HG03342 (cell line): ENCODE measurements at regions not wholly inside any gene's neighbourhood (a gene's known extent, or its start where the extent isn't known, plus 50 kb on each side); places are given as distances from the start of the nearest gene placed in this dataset.

Source experiments
- ATAC-seq: cut with Tn5 transposase; IDR thresholded peaks from one replicate; pipeline ENCODE4 v1.9.1; 2021; ENCODE audit warnings: mild to moderate bottlenecking, moderate library complexity; ENCODE audit not compliant: unreplicated experiment

DNA sequence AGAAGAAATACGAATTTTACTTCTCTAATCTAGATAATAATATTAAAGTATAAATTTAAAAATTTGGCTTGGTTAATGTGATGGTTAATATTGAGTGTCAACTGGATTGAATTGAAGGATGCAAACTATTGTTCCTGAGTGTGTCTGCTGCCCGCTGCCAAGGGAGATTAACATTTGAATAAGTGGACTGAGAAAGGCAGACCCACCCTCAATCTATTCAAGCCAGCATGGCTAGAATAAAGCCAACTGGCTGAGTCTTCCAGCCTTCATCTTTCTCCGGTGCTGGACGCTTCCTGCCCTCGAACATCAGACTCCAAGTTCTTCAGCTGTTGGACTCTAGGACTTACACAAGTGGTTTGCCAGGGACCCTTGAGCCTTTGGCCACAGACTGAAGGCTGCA, 152.7 kb downstream of the TBXT start:
- ATAC-seq: no peak

GRCh38 chr6:166010136-166010960, 157.3 kb downstream of the TBXT start:
- ATAC-seq: no peak

DNA sequence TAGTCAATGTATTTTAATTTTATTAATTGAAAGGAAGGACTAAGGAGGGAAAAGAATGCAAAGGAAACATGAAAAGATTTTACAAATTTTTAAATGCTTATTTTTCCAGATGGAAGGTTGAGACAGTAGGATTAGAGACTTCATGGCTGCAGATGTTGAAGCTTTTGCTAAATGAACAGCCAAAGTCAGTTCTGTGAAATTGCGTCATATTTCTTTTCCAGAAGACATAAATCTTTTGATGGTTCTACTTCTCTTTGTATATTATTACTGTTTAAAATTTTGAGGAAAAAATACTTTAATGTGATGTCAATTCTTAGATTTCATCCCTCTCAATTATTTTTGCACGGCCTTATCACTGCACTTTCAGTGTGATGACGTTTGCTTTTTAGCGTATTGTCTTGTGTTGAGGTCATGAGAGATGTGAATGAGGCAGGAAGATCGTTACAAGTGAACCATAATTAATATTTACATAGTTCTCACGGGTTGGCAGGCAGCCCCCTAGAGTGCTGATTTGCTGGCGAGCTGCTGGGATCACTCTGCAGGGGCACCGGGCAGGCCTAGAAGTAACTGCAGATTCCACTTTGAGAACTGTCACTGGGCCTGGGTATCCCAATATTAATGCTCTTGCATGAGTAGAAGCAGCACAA, 158.1 kb downstream of the TBXT start:
- no peak for ATAC-seq

DNA sequence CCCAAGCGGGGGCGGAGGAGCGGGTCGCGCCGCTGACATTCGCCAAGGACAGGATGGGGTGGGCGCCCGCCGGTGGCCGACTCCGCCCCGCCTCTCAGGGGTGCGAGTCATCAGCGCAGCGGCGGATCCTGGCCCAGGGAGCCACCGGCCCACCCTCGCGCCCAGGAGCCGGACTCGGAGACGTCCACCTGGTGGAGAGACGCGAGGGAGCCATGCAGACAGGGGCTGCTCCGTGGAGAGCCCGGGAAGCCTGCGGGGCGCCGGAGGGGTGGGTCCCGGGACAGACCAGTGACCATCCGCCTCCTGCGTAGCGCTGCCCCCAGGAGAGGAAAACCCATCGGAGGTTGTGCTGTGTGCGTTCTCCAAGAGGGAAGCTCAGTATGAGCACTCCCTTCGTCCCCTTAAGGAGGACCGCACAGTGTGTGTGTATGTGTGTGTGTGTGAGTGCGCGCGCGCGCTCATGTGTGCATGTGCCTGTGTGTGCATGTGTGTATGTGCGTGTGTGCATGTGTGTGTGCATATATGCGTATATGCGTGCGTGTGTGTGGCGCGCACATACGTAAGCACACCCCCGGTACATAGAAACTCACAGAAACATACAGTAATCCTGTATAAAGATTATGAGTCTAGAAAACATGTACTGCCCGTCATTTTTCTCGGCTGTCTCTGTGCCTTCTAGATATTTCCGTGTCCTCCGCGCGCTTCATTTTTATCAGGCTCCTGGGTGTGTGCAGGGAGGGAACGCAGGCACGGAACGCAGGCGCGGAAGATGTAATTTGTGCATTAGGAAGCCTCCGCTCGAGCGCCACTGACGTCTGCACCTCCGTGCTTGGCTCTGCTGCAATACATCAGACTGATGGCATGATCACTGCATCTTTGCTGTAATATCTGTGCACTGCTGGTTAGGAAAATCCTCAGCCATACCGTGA, 158.9 kb downstream of the TBXT start:
- no peak for ATAC-seq

DNA sequence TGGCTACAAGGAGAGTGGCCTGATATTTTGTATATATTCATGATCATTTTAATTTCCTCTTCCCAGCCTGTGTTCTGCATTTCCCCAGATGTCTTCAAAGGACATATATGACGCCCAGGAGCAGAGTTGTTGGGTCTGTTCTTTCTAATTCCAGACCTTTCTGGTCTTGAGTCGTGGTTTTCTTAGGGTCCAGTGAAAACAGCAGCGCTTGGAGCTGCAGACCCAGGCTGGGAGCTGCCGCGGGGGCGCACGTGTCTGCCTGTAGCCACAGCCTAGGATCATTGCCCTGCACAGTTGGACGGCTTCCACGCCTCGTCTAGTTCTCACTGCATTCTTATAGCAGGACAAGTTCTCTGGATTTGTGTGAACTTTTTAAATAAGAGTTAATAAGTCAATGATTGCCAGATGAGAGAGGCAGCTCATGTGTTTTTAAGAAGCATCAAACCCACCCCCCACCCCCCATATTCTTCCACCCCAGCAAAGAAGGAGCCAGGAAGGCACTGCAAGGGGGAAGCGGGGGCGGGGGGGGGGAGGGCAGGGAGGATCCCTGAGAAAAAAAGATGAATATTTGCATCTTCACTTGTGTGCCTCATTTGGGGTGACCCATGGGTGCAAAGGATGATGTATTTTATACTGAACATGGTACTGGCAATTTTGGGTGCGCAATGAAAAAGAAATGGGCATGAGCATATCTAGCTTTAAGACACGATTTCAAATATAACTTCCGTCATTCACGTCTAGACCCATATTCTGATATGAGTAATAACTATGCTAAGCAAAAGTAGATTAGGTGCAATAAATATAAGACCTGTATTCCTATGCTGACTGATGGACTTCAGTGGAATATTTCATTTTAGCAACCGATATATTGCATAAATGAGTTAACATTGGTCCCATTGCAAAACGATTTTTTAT, 160.0 kb downstream of the TBXT start:
- no peak for ATAC-seq

DNA sequence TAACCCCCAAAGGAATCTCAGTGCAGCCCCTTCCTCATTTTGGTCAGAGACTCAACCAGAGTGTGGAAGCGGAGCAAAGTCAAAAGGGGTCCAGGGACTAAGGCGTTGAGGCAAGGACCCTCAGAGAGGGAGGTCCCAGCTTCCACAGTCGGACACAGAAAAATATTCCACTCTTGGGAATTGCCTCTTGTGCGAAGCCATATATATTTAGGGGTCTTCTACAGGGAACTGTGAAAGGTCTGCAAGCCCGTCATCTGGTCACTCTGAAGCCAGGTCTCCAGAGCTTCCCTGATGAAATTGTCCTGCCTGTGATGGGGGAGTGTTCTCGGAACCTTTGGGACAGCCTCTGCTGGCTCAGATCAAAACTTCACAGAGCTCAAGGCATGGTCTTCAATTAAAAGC, 160.8 kb downstream of the TBXT start:
- ATAC-seq: no peak

DNA sequence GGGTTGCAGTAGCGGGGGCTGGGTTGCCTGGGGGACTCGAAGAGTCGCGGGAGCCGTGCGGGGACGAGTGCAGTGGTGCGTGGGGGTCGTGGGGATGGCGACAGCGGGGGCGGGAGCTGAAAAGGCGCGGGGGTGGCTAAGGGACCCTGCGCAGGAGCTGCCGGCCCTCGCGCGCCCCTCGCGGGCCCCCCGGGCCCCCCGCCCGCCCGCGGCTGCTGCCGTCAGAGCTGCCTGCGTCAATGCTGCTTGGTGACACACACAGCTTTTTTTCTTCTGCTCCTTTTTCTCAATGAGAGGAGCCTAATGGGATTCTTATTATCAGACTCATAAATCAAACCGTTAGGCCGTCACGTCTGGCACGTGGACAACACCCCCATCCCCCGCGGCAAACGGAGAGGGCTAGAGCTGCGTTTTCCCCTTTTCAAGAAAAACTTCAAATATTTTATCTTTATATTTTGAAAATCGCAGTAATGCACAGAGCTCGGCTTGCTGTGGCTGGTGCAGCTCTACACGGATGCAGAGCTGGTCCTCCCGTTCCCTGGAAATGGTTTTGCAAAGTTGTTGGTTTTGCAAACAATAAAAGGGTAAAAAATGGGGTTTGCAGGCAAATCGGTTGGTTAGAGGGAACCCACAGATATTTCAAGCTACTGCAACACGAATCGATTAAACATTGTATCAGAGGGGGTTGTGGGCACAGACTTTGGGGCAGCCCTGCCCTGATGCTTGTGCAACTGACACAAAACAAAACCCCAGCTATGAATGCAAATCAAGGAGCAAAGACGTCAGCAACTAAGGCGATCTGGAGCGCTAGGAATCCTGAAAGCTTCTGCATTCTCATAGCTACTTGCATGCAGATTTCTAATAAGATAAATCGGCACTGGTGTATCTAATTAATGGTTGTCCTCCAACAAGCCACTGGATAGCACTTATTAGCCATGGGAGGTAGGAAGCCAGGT, 161.4 kb downstream of the TBXT start:
- ATAC-seq: no peak

GRCh38 chr6:166005401-166005943, 162.2 kb downstream of the TBXT start:
- ATAC-seq: no peak

DNA sequence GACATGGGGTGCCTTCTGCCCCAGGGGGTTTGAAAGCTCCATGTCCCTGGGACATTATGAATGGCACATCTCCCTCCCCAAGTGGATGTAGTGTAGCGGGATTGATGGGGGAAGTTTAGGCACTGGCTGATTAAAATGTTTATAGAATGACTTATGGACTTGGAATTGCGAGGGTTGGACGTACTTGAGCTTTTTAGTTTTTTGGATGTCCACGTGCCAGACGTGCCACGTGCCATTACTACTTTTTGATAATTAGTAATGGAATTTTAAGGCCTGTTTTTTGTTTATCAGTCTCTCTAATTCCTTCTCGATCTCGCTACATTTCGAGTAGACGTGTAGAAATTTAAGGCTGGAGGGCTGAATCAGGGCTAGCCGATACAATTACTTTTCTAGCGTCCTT, 162.8 kb downstream of the TBXT start:
- ATAC-seq: no peak

DNA sequence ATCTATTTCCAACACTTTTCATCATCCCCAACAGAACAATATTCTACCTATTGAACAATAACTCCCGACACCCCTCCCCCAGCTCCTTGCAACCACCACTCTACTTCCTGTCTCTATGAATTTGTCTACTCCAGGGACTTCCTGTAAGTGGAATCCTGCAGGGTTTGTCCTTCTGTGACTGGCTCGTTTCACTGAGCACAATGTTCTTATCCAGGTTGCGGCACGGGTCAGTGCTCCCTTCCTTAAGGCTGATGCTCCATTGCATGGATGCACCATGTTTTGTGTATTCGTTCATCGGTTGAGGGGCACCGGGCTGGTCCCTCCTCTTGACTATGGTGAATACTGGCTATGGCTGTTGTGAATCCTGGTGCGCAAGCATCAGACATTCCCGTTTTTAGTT, 163.2 kb downstream of the TBXT start:
- no peak for ATAC-seq

DNA sequence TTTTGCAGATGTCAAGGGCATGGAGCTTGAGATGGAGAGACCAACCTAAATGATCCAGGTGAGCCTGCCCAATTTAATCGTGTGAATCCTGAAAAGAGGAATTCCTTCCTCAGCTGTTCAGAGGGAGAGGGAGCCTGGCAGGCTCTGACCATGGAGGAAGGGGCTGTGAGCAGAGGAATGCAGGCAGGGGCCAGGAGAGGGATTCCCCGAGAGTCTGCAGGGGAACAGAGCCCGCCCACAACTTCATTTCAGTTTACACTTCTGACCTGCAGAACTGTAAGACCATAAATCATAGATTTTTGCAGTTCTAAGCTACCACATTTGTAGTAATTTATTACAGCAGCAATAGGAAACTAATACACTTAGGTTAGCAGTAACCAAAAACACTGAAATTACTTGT, 164.1 kb downstream of the TBXT start:
- ATAC-seq: no peak

GRCh38 chr6:166001359-166001758, 166.3 kb downstream of the TBXT start:
- no peak for ATAC-seq

GRCh38 chr6:165999279-165999678, 168.4 kb downstream of the TBXT start:
- no peak for ATAC-seq

DNA sequence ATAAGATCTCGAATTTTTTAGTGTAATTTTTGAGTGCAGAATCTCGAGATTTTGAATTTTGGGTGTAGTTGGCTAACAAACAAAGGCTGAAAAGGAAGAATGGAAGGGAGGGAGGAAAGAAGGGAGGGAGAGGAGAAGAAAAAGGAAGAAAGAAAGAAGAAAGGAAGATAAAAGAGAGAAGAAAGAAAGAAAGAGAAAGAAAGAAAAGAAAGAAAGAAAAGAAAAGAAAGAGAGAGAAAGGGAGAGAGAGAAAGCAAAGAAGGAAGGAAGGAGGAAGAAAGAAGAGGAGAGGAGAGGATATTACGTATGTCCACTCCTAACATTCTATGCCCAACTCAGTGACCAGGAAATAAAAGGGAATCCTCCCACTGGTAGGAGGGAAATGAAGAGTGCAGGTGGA, 169.6 kb downstream of the TBXT start:
- no peak for ATAC-seq

DNA sequence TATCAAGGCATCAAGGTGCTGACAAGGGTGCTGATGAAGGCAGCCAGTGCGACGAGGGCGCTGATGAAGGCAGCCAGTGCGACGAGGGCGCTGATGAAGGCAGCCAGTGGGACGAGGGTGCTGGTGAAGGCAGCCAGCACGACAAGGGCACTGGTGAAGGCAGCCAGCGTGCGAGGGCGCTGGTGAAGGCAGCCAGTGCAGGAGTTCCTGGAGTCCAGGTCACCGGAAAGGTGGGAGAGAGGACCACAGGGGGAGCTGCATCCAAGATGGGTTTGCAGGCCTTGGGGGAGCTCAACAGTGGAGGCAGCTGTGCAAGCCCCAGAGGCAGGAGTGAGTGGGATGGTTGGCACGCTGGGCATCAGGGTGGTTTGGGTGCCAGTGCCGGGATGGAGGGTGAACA, 176.3 kb downstream of the TBXT start:
- ATAC-seq: no peak

- ATAC-seq: no peak
These were observed 177.4 kb downstream of the TBXT start for GRCh38 chr6:165990216-165990615.

GRCh38 chr6:165988757-165989456, 178.7 kb downstream of the TBXT start:
- no peak for ATAC-seq

GRCh38 chr6:165988302-165988756, 179.3 kb downstream of the TBXT start:
- ATAC-seq: no peak
